ENCODE measurements at regions not wholly inside any gene's neighbourhood (a gene's known extent, or its start where the extent isn't known, plus 50 kb on each side); places are given as distances from the start of the nearest gene placed in this dataset.

DNA sequence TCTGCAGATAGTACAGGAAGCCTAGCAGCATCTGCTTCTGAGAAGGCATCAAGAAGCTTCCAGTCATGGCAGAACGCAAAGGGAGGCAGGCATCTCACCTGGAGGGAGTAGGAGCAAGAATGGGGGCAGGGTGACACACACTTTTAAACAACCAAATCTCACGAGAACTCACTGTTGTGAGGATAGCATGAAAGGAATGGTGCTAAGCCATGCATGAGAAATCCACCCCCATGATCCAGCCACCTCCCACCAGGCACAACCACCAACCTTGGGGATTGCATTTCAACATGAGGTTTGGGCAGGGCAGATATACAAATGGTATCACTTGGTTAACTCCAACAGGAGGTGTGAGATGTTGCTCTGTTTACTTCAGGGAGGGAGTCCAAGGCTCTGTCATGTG lies 612.0 kb upstream of the KIRREL3 start:
- no peak for FAIRE-seq
- TF ChIP-seq CTCF (IDR thresholded peaks at IDR 0.05; ENCODE audit: insufficient read depth, missing control alignments): no peak

GRCh38 chr11:127609025-127609773 lies 608.6 kb upstream of the KIRREL3 start:
- FAIRE-seq (no peak), DNase-seq (ENCODE audit: insufficient read length, low spot score) (no peak)
- no peak for TF ChIP-seq CTCF (IDR thresholded peaks at IDR 0.05; ENCODE audit: insufficient read depth, missing control alignments)

More for the DNA sequence above, 612.0 kb upstream of the KIRREL3 start:
- DNase-seq (ENCODE audit: insufficient read length, low spot score): no peak

DNA sequence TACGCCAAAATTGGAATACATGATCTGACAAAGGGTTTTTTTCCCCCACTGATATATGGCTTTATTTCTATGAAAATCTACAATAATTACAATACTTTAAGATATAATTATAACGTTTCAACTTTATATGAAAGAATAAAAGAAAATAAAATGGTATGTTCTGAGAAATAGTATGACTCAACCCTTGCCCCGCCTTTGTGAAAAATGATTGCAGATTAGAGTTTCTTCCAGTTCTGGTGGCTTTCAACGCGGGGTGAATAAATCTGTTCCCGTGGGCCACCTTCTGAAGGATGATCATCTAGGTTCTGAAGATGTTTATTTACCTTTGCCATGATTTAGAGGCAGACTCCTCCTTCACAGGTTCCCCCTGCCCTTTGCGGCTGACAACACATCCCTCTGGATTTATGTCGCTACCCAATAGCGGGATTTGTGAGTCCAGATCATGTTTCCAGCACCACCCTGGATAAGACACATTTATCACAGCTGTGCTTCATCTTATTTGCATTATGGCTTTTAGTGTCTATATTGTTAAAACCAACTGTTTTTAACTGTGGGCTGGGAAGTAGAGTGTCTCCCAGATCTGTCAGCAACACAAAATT lies 607.0 kb upstream of the KIRREL3 start:
- no peak for TF ChIP-seq CTCF (IDR thresholded peaks at IDR 0.05; ENCODE audit: insufficient read depth, missing control alignments)
- FAIRE-seq (no peak), DNase-seq (ENCODE audit: insufficient read length, low spot score) (no peak)

GRCh38 chr11:127601578-127601977 lies 601.0 kb upstream of the KIRREL3 start:
- no peak for TF ChIP-seq CTCF (IDR thresholded peaks at IDR 0.05; ENCODE audit: insufficient read depth, missing control alignments)
- FAIRE-seq: no peak
- DNase-seq (ENCODE audit: insufficient read length, low spot score): no peak

- FAIRE-seq: no peak
- no peak for TF ChIP-seq CTCF (IDR thresholded peaks at IDR 0.05; ENCODE audit: insufficient read depth, missing control alignments)
- DNase-seq (ENCODE audit: insufficient read length, low spot score): no peak
Observed at GRCh38 chr11:127600674-127601073, 600.1 kb upstream of the KIRREL3 start.

- no peak for TF ChIP-seq CTCF (IDR thresholded peaks at IDR 0.05; ENCODE audit: insufficient read depth, missing control alignments)
- FAIRE-seq: no peak
- no peak for DNase-seq (ENCODE audit: insufficient read length, low spot score)
Observed at GRCh38 chr11:127598476-127598875, 597.9 kb upstream of the KIRREL3 start.

GRCh38 chr11:127596433-127596832 lies 595.9 kb upstream of the KIRREL3 start:
- no peak for FAIRE-seq
- TF ChIP-seq CTCF (IDR thresholded peaks at IDR 0.05; ENCODE audit: insufficient read depth, missing control alignments): no peak
- no peak for DNase-seq (ENCODE audit: insufficient read length, low spot score)
